Neural progenitor cell (in vitro differentiated cells): ENCODE measurements at regions not wholly inside any gene's neighbourhood (a gene's known extent, or its start where the extent isn't known, plus 50 kb on each side); places are given as distances from the start of the nearest gene placed in this dataset.

Experiments
- CTCF ChIP-seq: fragments of 200-600 bp; sonication (generic); IDR thresholded peaks from 2 replicates; pipeline ENCODE4 v1.5.1; 2017; ENCODE audit warnings: antibody characterized with exemption, mild to moderate bottlenecking
- EZH2 ChIP-seq: fragments of 200-600 bp; sonication (generic); IDR thresholded peaks from 2 replicates; pipeline ENCODE4 v1.6.1; 2017; ENCODE audit warnings: antibody characterized with exemption, mild to moderate bottlenecking, moderate library complexity
- EZH2phosphoT487 ChIP-seq: fragments of 200-600 bp; sonication (generic); IDR thresholded peaks from 2 replicates; pipeline ENCODE4 v1.6.1; 2017; ENCODE audit warnings: antibody characterized with exemption

GRCh38 chr6:147750413-147750812 lies 241.9 kb downstream of the SAMD5 start:
- TF ChIP-seq CTCF: no peak
- no peak for TF ChIP-seq EZH2
- TF ChIP-seq EZH2phosphoT487: no peak
